GM12872 (cell line): ENCODE measurements at regions not wholly inside any gene's neighbourhood (a gene's known extent, or its start where the extent isn't known, plus 50 kb on each side); places are given as distances from the start of the nearest gene placed in this dataset.

Experiments
- TF ChIP-seq, protein P1 (sequence below): IDR thresholded peaks from 3 replicates; pipeline ENCODE4 v1.5.1; 2011; ENCODE audit warnings: low read depth, mild to moderate bottlenecking, low read length, moderate library complexity; ENCODE audit not compliant: insufficient read depth

GRCh38 chr4:20403290-20403689 lies 151.6 kb downstream of the SLIT2 start:
- TF ChIP-seq, protein P1, sequence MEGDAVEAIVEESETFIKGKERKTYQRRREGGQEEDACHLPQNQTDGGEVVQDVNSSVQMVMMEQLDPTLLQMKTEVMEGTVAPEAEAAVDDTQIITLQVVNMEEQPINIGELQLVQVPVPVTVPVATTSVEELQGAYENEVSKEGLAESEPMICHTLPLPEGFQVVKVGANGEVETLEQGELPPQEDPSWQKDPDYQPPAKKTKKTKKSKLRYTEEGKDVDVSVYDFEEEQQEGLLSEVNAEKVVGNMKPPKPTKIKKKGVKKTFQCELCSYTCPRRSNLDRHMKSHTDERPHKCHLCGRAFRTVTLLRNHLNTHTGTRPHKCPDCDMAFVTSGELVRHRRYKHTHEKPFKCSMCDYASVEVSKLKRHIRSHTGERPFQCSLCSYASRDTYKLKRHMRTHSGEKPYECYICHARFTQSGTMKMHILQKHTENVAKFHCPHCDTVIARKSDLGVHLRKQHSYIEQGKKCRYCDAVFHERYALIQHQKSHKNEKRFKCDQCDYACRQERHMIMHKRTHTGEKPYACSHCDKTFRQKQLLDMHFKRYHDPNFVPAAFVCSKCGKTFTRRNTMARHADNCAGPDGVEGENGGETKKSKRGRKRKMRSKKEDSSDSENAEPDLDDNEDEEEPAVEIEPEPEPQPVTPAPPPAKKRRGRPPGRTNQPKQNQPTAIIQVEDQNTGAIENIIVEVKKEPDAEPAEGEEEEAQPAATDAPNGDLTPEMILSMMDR = no peak

- TF ChIP-seq, protein P1 = no peak
These were observed 152.1 kb downstream of the SLIT2 start for GRCh38 chr4:20403846-20404245.

DNA sequence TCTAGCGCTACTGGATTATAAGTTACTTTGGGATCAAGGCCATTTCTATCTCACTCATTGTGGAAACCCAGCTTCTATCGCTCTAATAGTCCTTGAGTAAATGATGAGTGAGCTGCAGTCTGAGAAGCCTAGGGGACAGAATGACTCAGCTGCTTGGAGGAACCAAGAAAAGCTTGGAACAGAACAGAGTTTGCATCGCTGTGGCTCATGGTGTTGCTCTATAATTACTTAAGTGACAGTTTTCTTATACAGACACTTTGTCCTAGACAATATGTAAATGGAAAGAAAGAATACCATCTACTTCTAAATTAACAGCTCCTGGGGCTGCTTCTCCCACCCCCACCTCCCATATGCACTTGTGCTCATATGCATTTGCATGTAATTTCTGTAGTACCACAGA lies 156.9 kb downstream of the SLIT2 start:
- TF ChIP-seq, protein P1 = no peak

DNA sequence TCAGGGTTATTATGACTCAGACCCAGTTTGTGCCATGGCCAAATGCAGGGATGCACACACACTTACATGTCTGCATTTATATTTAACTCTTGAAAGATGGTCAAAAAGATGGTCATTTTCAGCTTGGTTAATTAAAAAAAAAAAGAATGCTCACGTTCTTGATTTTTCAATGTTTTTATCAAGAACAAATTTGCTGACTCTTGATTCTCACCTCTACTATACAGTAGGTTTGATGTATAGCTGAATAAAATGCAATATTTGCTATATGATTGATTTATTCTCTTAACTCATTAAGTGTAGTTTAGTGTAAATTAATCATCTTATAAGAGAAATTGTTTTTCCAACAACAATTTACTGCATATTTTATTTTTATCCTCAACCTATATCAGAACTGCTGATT lies 160.4 kb downstream of the SLIT2 start:
- TF ChIP-seq, protein P1 = no peak

GRCh38 chr4:20416800-20417199 lies 165.1 kb downstream of the SLIT2 start:
- TF ChIP-seq, protein P1 = no peak

DNA sequence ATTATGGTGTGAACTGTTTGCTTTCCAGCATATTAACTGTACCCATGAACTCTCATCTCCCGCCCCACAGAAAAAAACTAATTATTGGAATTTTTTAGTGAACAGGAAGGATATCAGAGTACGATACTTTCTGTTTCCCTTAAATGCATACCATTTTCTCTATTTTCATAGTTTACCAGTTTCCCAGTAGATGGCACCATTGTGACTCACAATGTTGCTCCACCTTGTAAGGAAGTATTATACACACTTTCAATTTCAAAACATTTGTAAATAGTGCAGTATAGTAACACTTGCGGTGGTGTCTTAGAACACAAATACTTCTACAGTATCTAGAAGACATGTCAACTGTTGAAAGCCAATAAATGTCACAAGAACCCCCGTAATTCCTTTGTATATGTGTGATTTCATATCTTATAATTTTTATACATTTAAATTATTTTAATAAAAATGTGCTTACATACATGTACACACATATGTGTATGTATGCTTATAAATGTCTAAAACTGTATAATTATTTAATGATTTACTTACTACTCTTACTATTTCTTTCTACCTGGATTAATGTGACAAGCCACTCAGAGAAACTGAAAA lies 167.3 kb downstream of the SLIT2 start:
- TF ChIP-seq, protein P1 = peak; percentile 50; the same call in 2 of the 3 replicates

GRCh38 chr4:20420916-20421602 lies 169.4 kb downstream of the SLIT2 start:
- TF ChIP-seq, protein P1 = no peak
